ENCODE measurements at regions not wholly inside any gene's neighbourhood (a gene's known extent, or its start where the extent isn't known, plus 50 kb on each side); places are given as distances from the start of the nearest gene placed in this dataset.
"Not testable (repeated sequence)": the region's sequence is repeated elsewhere in the genome, so short reads cannot be mapped to it uniquely, and the experiment has no call there.

- H3K4me1 ChIP-seq (ENCODE audit: control insufficient read depth in 2 of 2, insufficient read depth in 2 of 2, low read length in 2 of 2); H3K36me3 ChIP-seq (ENCODE audit: control insufficient read depth in 2 of 2, insufficient read depth in 2 of 2, low read length in 1 of 2); DNase-seq (ENCODE audit: low read depth in 6 of 9, low spot score in 9 of 9); H3K27ac ChIP-seq (ENCODE audit: low read depth in 1 of 2, low read length in 1 of 2); H3K4me3 ChIP-seq (ENCODE audit: low read length in 2 of 2); H3K27me3 ChIP-seq (ENCODE audit: control insufficient read depth in 2 of 2, insufficient read depth in 1 of 2, low read length in 1 of 2); H3K9me3 ChIP-seq (ENCODE audit: control insufficient read depth in 2 of 2, insufficient read depth in 1 of 2, low read length in 1 of 2): not testable (repeated sequence)
- WGBS = 94% methylated on average over 16 of the region's 22 CpGs
Measured at GRCh38 chr16:87162799-87163198, 154.4 kb downstream of the C16orf95 start.

DNA sequence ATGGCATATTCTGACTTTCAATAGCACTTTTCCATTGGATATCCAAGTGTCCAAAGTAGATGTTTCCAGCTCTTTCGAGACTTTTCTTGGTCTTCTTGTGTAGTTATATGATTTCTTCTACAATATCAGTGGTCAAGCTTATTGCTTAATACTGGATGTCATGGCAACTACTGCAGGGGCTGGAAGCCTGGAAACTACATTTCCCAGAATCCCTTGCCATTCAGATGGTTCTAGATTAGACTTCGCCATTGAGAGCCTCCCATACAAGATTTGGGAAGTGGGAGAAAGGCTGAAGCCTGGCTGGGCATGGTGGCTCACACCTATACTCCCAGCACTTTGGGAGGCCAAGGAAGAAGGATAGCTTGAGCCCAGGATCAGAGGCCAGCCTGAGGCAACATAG lies 153.6 kb downstream of the C16orf95 start:
- 87% methylated on average over 2 of the region's 2 CpGs for WGBS
- Histone ChIP-seq H3K27me3 (ENCODE audit: control insufficient read depth in 2 of 2, insufficient read depth in 1 of 2, low read length in 1 of 2) (peaks cover 0 to 4% of the 10 kb centered on the region in 2 donors), H3K9me3 (ENCODE audit: control insufficient read depth in 2 of 2, insufficient read depth in 1 of 2, low read length in 1 of 2) (no peaks in the 10 kb centered on the region), H3K27ac (ENCODE audit: low read depth in 1 of 2, low read length in 1 of 2) (no peak overlapping the region), H3K36me3 (ENCODE audit: control insufficient read depth in 2 of 2, insufficient read depth in 2 of 2, low read length in 1 of 2) (no peaks in the 10 kb centered on the region), H3K4me1 (ENCODE audit: control insufficient read depth in 2 of 2, insufficient read depth in 2 of 2, low read length in 2 of 2) (no peaks in the 10 kb centered on the region), H3K4me3 (ENCODE audit: low read length in 2 of 2) (no peak overlapping the region)
- DNase-seq (ENCODE audit: low read depth in 6 of 9, low spot score in 9 of 9) = no peak

DNA sequence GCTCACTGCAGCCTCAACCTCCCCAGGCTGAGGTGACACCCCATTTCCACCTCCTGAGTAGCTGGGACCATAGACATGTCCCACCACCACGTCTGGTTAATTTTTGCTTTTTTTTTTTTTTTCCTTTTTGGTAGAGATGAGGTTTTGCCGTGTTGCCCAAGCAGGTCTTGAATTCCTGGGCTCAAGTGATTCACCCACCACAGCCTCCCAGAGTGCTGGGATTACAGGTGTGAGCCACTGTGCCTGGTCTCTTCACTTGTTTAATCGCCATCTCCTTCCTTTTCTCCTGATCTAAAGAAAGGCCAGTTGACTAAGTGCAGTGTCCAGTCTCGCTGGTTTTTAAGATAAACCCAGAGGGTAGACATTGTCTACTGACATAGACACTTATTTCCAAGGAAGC lies 152.0 kb downstream of the C16orf95 start:
- H3K27ac ChIP-seq (ENCODE audit: low read depth in 1 of 2, low read length in 1 of 2) = no peak overlapping the region
- no peak for DNase-seq (ENCODE audit: low read depth in 6 of 9, low spot score in 9 of 9)
- H3K9me3 ChIP-seq (ENCODE audit: control insufficient read depth in 2 of 2, insufficient read depth in 1 of 2, low read length in 1 of 2) = no peaks in the 10 kb centered on the region
- H3K27me3 ChIP-seq (ENCODE audit: control insufficient read depth in 2 of 2, insufficient read depth in 1 of 2, low read length in 1 of 2) = peaks cover 0 to 3% of the 10 kb centered on the region in 2 donors
- H3K4me1 ChIP-seq (ENCODE audit: control insufficient read depth in 2 of 2, insufficient read depth in 2 of 2, low read length in 2 of 2) = no peaks in the 10 kb centered on the region
- 91% methylated on average over 4 of the region's 4 CpGs for WGBS
- H3K4me3 ChIP-seq (ENCODE audit: low read length in 2 of 2) = no peak overlapping the region
- no peaks in the 10 kb centered on the region for H3K36me3 ChIP-seq (ENCODE audit: control insufficient read depth in 2 of 2, insufficient read depth in 2 of 2, low read length in 1 of 2)

- no peaks in the 10 kb centered on the region for H3K27me3 ChIP-seq (ENCODE audit: control insufficient read depth in 2 of 2, insufficient read depth in 1 of 2, low read length in 1 of 2)
- H3K9me3 ChIP-seq (ENCODE audit: control insufficient read depth in 2 of 2, insufficient read depth in 1 of 2, low read length in 1 of 2) = no peaks in the 10 kb centered on the region
- no peak overlapping the region for H3K4me3 ChIP-seq (ENCODE audit: low read length in 2 of 2)
- 84% methylated on average over 9 of the region's 9 CpGs for WGBS
- H3K36me3 ChIP-seq (ENCODE audit: control insufficient read depth in 2 of 2, insufficient read depth in 2 of 2, low read length in 1 of 2) = no peaks in the 10 kb centered on the region
- no peaks in the 10 kb centered on the region for H3K4me1 ChIP-seq (ENCODE audit: control insufficient read depth in 2 of 2, insufficient read depth in 2 of 2, low read length in 2 of 2)
- H3K27ac ChIP-seq (ENCODE audit: low read depth in 1 of 2, low read length in 1 of 2) = no peak overlapping the region
- no peak for DNase-seq (ENCODE audit: low read depth in 6 of 9, low spot score in 9 of 9)
Measured at GRCh38 chr16:87165885-87166284, 151.3 kb downstream of the C16orf95 start.

- WGBS = 97% methylated on average over 9 of the region's 9 CpGs
- no peaks in the 10 kb centered on the region for H3K4me1 ChIP-seq (ENCODE audit: control insufficient read depth in 2 of 2, insufficient read depth in 2 of 2, low read length in 2 of 2)
- DNase-seq (ENCODE audit: low read depth in 6 of 9, low spot score in 9 of 9) = no peak
- H3K4me3 ChIP-seq (ENCODE audit: low read length in 2 of 2) = no peak overlapping the region
- H3K27me3 ChIP-seq (ENCODE audit: control insufficient read depth in 2 of 2, insufficient read depth in 1 of 2, low read length in 1 of 2) = no peaks in the 10 kb centered on the region
- no peak overlapping the region for H3K27ac ChIP-seq (ENCODE audit: low read depth in 1 of 2, low read length in 1 of 2)
- H3K36me3 ChIP-seq (ENCODE audit: control insufficient read depth in 2 of 2, insufficient read depth in 2 of 2, low read length in 1 of 2) = no peaks in the 10 kb centered on the region
- H3K9me3 ChIP-seq (ENCODE audit: control insufficient read depth in 2 of 2, insufficient read depth in 1 of 2, low read length in 1 of 2) = no peaks in the 10 kb centered on the region
Measured at GRCh38 chr16:87166321-87166720, 150.9 kb downstream of the C16orf95 start.

DNA sequence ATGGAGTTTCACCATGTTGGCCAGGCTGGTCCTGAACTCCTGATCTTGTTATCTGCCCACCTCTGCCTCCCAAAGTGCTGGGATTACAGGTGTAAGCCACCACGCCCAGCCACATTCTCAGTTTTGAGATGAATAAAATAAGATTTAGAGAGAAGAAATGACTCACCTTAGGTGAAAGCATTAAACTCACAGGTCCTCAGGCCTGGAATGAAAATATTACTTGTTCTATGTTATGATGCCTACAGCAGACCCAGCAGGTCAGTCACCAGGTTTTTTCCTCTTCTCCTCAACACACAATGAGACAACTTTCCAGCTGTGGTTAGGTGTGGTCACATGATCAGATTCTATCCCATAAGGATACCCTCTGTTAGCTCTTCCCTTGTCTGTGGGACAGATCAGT lies 150.3 kb downstream of the C16orf95 start:
- no peak overlapping the region for H3K4me3 ChIP-seq (ENCODE audit: low read length in 2 of 2)
- DNase-seq (ENCODE audit: low read depth in 6 of 9, low spot score in 9 of 9) = no peak
- H3K9me3 ChIP-seq (ENCODE audit: control insufficient read depth in 2 of 2, insufficient read depth in 1 of 2, low read length in 1 of 2) = no peaks in the 10 kb centered on the region
- 98% methylated on average over 1 of the region's 1 CpG for WGBS
- H3K27me3 ChIP-seq (ENCODE audit: control insufficient read depth in 2 of 2, insufficient read depth in 1 of 2, low read length in 1 of 2) = no peaks in the 10 kb centered on the region
- no peaks in the 10 kb centered on the region for H3K4me1 ChIP-seq (ENCODE audit: control insufficient read depth in 2 of 2, insufficient read depth in 2 of 2, low read length in 2 of 2)
- H3K27ac ChIP-seq (ENCODE audit: low read depth in 1 of 2, low read length in 1 of 2) = no peak overlapping the region
- H3K36me3 ChIP-seq (ENCODE audit: control insufficient read depth in 2 of 2, insufficient read depth in 2 of 2, low read length in 1 of 2) = no peaks in the 10 kb centered on the region

- no peak for DNase-seq (ENCODE audit: low read depth in 6 of 9, low spot score in 9 of 9)
- no peaks in the 10 kb centered on the region for H3K27me3 ChIP-seq (ENCODE audit: control insufficient read depth in 2 of 2, insufficient read depth in 1 of 2, low read length in 1 of 2)
- no peak overlapping the region for H3K4me3 ChIP-seq (ENCODE audit: low read length in 2 of 2)
- no peak overlapping the region for H3K27ac ChIP-seq (ENCODE audit: low read depth in 1 of 2, low read length in 1 of 2)
- H3K36me3 ChIP-seq (ENCODE audit: control insufficient read depth in 2 of 2, insufficient read depth in 2 of 2, low read length in 1 of 2) = no peaks in the 10 kb centered on the region
- H3K9me3 ChIP-seq (ENCODE audit: control insufficient read depth in 2 of 2, insufficient read depth in 1 of 2, low read length in 1 of 2) = no peaks in the 10 kb centered on the region
- 92% methylated on average over 14 of the region's 14 CpGs for WGBS
- H3K4me1 ChIP-seq (ENCODE audit: control insufficient read depth in 2 of 2, insufficient read depth in 2 of 2, low read length in 2 of 2) = no peaks in the 10 kb centered on the region
Measured at GRCh38 chr16:87169509-87169995, 147.6 kb downstream of the C16orf95 start.

DNA sequence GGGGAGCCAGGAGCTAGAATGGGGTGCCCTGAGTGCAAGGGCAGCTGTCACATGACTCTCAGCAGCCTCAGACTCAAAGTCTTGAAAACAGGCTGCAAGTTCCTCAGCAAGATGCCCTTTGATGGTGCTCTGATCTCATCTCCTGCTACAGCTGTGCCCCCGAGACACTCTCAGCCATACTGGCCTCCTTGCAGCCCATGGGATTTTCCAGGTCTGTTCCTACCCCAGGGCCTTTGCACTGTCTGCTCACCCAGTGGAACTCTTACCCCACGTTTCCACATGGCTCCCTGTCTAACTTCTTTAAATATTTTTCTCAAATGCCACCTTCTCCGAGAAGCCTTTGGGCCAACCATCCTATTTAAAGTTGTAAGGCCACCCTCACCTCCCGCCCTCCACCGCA lies 146.9 kb downstream of the C16orf95 start:
- no peak for DNase-seq (ENCODE audit: low read depth in 6 of 9, low spot score in 9 of 9)
- no peaks in the 10 kb centered on the region for H3K9me3 ChIP-seq (ENCODE audit: control insufficient read depth in 2 of 2, insufficient read depth in 1 of 2, low read length in 1 of 2)
- H3K4me1 ChIP-seq (ENCODE audit: control insufficient read depth in 2 of 2, insufficient read depth in 2 of 2, low read length in 2 of 2) = no peaks in the 10 kb centered on the region
- 95% methylated on average over 5 of the region's 5 CpGs for WGBS
- no peaks in the 10 kb centered on the region for H3K36me3 ChIP-seq (ENCODE audit: control insufficient read depth in 2 of 2, insufficient read depth in 2 of 2, low read length in 1 of 2)
- H3K27ac ChIP-seq (ENCODE audit: low read depth in 1 of 2, low read length in 1 of 2) = no peak overlapping the region
- H3K4me3 ChIP-seq (ENCODE audit: low read length in 2 of 2) = no peak overlapping the region
- H3K27me3 ChIP-seq (ENCODE audit: control insufficient read depth in 2 of 2, insufficient read depth in 1 of 2, low read length in 1 of 2) = no peaks in the 10 kb centered on the region

DNA sequence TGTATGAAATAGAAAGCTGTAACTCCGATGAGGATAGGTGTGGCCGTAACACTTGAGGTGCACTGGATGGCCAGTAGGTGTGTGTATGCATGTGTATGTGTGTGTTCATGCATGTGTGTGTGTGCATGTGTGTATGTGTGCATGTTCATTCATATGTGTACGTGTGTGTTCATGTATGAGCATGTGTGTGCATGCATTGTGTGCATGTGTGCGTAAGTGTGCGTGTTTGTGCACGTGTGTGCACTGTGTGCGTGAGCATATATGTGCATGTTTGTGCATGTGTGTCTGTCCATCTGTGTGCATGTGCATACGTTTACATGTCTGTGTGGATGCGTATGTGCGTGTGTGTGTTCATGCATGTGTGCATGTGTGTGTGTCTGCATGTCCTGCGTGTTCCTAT lies 145.5 kb downstream of the C16orf95 start:
- no peak overlapping the region for H3K27ac ChIP-seq (ENCODE audit: low read depth in 1 of 2, low read length in 1 of 2)
- H3K4me1 ChIP-seq (ENCODE audit: control insufficient read depth in 2 of 2, insufficient read depth in 2 of 2, low read length in 2 of 2) = no peaks in the 10 kb centered on the region
- no peaks in the 10 kb centered on the region for H3K36me3 ChIP-seq (ENCODE audit: control insufficient read depth in 2 of 2, insufficient read depth in 2 of 2, low read length in 1 of 2)
- H3K27me3 ChIP-seq (ENCODE audit: control insufficient read depth in 2 of 2, insufficient read depth in 1 of 2, low read length in 1 of 2) = no peaks in the 10 kb centered on the region
- no peak overlapping the region for H3K4me3 ChIP-seq (ENCODE audit: low read length in 2 of 2)
- no peaks in the 10 kb centered on the region for H3K9me3 ChIP-seq (ENCODE audit: control insufficient read depth in 2 of 2, insufficient read depth in 1 of 2, low read length in 1 of 2)
- DNase-seq (ENCODE audit: low read depth in 6 of 9, low spot score in 9 of 9) = no peak
- whole genome bisulfite sequencing = 97% methylated on average over 11 of the region's 11 CpGs

DNA sequence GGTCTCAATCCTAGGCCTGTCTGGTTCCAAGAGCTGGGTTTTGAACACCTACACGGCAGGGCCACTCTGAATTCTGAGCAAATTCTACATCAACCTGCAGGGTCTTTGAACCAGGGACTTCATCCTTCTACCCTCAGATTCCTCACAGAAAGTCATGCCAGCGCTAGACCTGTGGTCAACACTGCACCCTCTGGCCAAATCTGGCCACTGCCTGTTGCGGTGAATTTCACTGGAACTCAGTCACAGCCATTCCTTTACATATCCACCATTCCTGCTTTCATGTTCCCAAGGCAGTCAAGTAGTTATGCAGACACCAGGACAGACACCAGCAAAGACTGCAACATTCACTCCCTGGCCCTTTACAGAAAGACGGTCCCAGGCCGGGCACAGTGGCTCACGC lies 144.6 kb downstream of the C16orf95 start:
- H3K36me3 ChIP-seq (ENCODE audit: control insufficient read depth in 2 of 2, insufficient read depth in 2 of 2, low read length in 1 of 2) = no peaks in the 10 kb centered on the region
- no peak overlapping the region for H3K4me3 ChIP-seq (ENCODE audit: low read length in 2 of 2)
- H3K4me1 ChIP-seq (ENCODE audit: control insufficient read depth in 2 of 2, insufficient read depth in 2 of 2, low read length in 2 of 2) = no peaks in the 10 kb centered on the region
- no peak for DNase-seq (ENCODE audit: low read depth in 6 of 9, low spot score in 9 of 9)
- H3K27ac ChIP-seq (ENCODE audit: low read depth in 1 of 2, low read length in 1 of 2) = no peak overlapping the region
- H3K9me3 ChIP-seq (ENCODE audit: control insufficient read depth in 2 of 2, insufficient read depth in 1 of 2, low read length in 1 of 2) = no peaks in the 10 kb centered on the region
- WGBS = 98% methylated on average over 6 of the region's 6 CpGs
- no peaks in the 10 kb centered on the region for H3K27me3 ChIP-seq (ENCODE audit: control insufficient read depth in 2 of 2, insufficient read depth in 1 of 2, low read length in 1 of 2)

Measured in thymus (tissue), 11 donors.